ENCODE measurements at regions not wholly inside any gene's neighbourhood (a gene's known extent, or its start where the extent isn't known, plus 50 kb on each side); places are given as distances from the start of the nearest gene placed in this dataset.

DNA sequence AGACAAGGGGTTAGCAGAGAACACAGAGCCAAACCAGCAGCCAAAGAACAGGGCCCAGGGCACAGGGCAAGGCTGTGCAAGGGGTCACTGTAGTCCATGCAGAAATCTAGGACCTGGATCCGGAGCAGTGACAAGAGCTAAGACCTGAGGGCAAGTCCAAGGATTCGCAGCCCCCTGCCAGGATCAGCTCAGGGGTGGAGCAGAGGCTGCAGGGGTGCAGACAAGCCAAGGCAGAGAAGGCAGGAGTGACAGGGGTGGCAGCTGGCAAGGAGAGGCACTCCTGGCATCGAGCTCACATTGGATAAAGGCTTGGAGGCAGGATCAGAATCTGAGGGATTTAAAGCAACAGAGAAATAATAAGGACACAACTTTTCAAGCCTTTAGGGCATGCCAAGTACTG is 80.7 kb upstream of the NANOS1 start (continued):
- TF ChIP-seq, protein P1, sequence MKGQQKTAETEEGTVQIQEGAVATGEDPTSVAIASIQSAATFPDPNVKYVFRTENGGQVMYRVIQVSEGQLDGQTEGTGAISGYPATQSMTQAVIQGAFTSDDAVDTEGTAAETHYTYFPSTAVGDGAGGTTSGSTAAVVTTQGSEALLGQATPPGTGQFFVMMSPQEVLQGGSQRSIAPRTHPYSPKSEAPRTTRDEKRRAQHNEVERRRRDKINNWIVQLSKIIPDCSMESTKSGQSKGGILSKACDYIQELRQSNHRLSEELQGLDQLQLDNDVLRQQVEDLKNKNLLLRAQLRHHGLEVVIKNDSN (IDR thresholded peaks at IDR 0.05; ENCODE audit: borderline replicate concordance, low read depth): no peak
- TF ChIP-seq RCOR1 (IDR thresholded peaks at IDR 0.05; ENCODE audit: low read length) (no peak), NFIC (IDR thresholded peaks at IDR 0.05; ENCODE audit: borderline replicate concordance) (no peak)

DNA sequence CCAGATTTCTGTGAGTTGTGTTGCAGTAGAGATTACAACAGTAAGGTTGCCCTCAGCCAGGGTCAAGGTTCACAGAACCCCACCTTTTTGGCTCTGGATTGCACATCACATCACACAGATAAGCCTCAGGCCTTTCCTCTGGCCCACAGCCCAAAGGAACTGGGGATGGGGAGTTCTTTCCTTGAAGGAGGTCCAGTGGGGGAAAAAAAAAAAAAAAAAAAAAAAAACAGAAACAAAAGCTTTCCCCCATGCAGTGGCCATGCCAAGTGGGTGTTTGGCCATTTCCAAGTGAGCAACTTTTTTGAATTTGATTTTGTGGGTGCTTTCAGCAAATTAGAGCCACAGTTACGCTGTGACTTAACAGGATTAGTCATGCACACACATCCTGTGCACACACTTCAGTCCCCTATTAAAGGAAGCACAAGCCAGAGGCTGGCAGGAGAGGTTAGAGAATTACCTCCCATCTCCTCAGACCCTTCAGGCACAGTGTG is 79.3 kb upstream of the NANOS1 start:
- no peaks in the 10 kb centered on the region; the same call in 1 of the 2 replicates for H3K27me3 ChIP-seq (ENCODE audit: insufficient read depth)
- no peak overlapping the region for H3K4me3 ChIP-seq (ENCODE audit: low read depth in 2 of 2, low read length in 1 of 2)
- H4K20me1 ChIP-seq (ENCODE audit: insufficient read depth): no peaks in the 10 kb centered on the region
- no peaks in the 10 kb centered on the region for H3K36me3 ChIP-seq (replicated peaks in 1 of 2; ENCODE audit: control insufficient read depth in 1 of 2, insufficient read depth in 2 of 2, low read length in 1 of 2)
- no peaks in the 10 kb centered on the region for H3F3A ChIP-seq (replicated peaks; ENCODE audit: insufficient read depth)
- no peaks in the 10 kb centered on the region for H3K9me2 ChIP-seq
- H2AFZ ChIP-seq (ENCODE audit: low read depth): no peak overlapping the region
- H3K4me2 ChIP-seq: no peak overlapping the region
- CTCF ChIA-PET: no interaction called here
- DNase-seq: no peak
- peaks cover 8 to 18% of the 10 kb centered on the region in 2 experiments; a peak in 2 of 4 replicates for H3K4me1 ChIP-seq (ENCODE audit: control insufficient read depth in 1 of 2, insufficient read depth in 2 of 2, low read depth in 1 of 2, low read length in 1 of 2)
- no peak overlapping the region for H3K9ac ChIP-seq
- H3K79me2 ChIP-seq (ENCODE audit: insufficient read depth): no peaks in the 10 kb centered on the region
- TF ChIP-seq GABPA (IDR thresholded peaks at IDR 0.05; ENCODE audit: low read depth) (no peak), CHD2 (IDR thresholded peaks at IDR 0.05; ENCODE audit: low read length, partially characterized antibody) (no peak), MXI1 (IDR thresholded peaks at IDR 0.05; ENCODE audit: low read depth, low read length) (no peak), NFIC (IDR thresholded peaks at IDR 0.05; ENCODE audit: borderline replicate concordance) (no peak), MEF2A (IDR thresholded peaks at IDR 0.05; ENCODE audit: borderline replicate concordance, low read depth) (no peak), FOSL2 (IDR thresholded peaks at IDR 0.05; ENCODE audit: borderline replicate concordance, low read depth) (no peak)
- TF ChIP-seq, protein P1 (IDR thresholded peaks at IDR 0.05; ENCODE audit: borderline replicate concordance, low read depth): no peak
- TF ChIP-seq, protein P2, sequence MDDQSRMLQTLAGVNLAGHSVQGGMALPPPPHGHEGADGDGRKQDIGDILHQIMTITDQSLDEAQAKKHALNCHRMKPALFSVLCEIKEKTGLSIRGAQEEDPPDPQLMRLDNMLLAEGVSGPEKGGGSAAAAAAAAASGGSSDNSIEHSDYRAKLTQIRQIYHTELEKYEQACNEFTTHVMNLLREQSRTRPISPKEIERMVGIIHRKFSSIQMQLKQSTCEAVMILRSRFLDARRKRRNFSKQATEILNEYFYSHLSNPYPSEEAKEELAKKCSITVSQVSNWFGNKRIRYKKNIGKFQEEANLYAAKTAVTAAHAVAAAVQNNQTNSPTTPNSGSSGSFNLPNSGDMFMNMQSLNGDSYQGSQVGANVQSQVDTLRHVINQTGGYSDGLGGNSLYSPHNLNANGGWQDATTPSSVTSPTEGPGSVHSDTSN (IDR thresholded peaks at IDR 0.05): no peak
- POLR2A ChIA-PET: no interaction called here
- no peaks in the 10 kb centered on the region for H3K9me3 ChIP-seq
- H3K27ac ChIP-seq (ENCODE audit: low read depth in 2 of 2, low read length in 1 of 2): no peak overlapping the region
- 15% methylated on average over 1 of the region's 1 CpG for WGBS (ENCODE audit: low lambda C conversion rate)

DNA sequence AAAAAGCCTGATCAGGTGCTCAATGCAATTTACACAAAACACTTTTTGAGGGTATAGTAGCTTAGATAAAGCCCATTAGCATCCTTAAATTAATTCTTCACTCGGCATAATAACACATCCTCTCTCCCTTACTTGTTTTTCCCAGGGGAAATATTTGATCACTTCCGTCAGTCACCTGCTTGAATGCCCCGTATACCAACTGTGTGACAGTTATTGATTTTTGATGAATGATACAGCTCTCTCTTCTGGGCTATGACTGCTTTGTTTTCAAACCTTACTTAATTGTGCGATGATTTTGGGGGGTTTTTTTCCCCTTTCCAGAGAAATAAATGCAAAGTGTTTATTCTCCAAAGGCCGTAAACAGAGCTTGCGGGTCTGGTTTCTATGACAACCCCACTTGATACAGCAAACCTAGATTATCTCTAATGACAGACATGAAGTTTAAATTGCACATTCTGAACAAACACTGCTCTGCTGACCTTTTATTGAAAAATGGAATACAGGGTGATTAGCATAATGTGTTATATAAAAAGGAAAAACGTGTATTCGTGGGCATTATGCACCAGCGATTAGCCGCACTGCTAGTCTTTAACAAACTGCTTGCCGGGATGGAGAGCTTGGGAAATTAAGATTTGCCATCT is 78.4 kb upstream of the NANOS1 start:
- TF ChIP-seq RFX5 (IDR thresholded peaks at IDR 0.05; ENCODE audit: low read length): no peak
- TF ChIP-seq, protein P3, sequence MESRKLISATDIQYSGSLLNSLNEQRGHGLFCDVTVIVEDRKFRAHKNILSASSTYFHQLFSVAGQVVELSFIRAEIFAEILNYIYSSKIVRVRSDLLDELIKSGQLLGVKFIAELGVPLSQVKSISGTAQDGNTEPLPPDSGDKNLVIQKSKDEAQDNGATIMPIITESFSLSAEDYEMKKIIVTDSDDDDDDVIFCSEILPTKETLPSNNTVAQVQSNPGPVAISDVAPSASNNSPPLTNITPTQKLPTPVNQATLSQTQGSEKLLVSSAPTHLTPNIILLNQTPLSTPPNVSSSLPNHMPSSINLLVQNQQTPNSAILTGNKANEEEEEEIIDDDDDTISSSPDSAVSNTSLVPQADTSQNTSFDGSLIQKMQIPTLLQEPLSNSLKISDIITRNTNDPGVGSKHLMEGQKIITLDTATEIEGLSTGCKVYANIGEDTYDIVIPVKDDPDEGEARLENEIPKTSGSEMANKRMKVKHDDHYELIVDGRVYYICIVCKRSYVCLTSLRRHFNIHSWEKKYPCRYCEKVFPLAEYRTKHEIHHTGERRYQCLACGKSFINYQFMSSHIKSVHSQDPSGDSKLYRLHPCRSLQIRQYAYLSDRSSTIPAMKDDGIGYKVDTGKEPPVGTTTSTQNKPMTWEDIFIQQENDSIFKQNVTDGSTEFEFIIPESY (IDR thresholded peaks at IDR 0.05; ENCODE audit: borderline replicate concordance, low read depth): no peak

More for the DNA sequence above, 78.4 kb upstream of the NANOS1 start:
- CTCF ChIA-PET: interaction anchor here (1.4 kb wide), 1 partner anchor 79 kb away, joined by 3 read pairs; no protein-coding TSS in a partner anchor
- H3K9me3 ChIP-seq: no peaks in the 10 kb centered on the region
- no peaks in the 10 kb centered on the region for H3K79me2 ChIP-seq (ENCODE audit: insufficient read depth)
- no peak overlapping the region for H2AFZ ChIP-seq (ENCODE audit: low read depth)
- no peak for DNase-seq
- POLR2A ChIA-PET: interaction anchor here (0.5 kb wide), 1 partner anchor 125 kb away, joined by 3 read pairs; no protein-coding TSS in a partner anchor
- no peaks in the 10 kb centered on the region; the same call in 1 of the 2 replicates for H3K27me3 ChIP-seq (ENCODE audit: insufficient read depth)
- H3K9ac ChIP-seq: no peak overlapping the region
- H4K20me1 ChIP-seq (ENCODE audit: insufficient read depth): no peaks in the 10 kb centered on the region
- H3K27ac ChIP-seq (ENCODE audit: low read depth in 2 of 2, low read length in 1 of 2): no peak overlapping the region
- WGBS (ENCODE audit: low lambda C conversion rate): 79% methylated on average over 11 of the region's 11 CpGs
- H3F3A ChIP-seq (replicated peaks; ENCODE audit: insufficient read depth): no peaks in the 10 kb centered on the region
- H3K36me3 ChIP-seq (replicated peaks in 1 of 2; ENCODE audit: control insufficient read depth in 1 of 2, insufficient read depth in 2 of 2, low read length in 1 of 2): no peaks in the 10 kb centered on the region
- peaks cover 8 to 18% of the 10 kb centered on the region in 2 experiments; a peak in 2 of 4 replicates for H3K4me1 ChIP-seq (ENCODE audit: control insufficient read depth in 1 of 2, insufficient read depth in 2 of 2, low read depth in 1 of 2, low read length in 1 of 2)
- no peaks in the 10 kb centered on the region for H3K9me2 ChIP-seq
- H3K4me3 ChIP-seq (ENCODE audit: low read depth in 2 of 2, low read length in 1 of 2): no peak overlapping the region
- no peak overlapping the region for H3K4me2 ChIP-seq
